HG03354 (cell line): ENCODE measurements at regions not wholly inside any gene's neighbourhood (a gene's known extent, or its start where the extent isn't known, plus 50 kb on each side); places are given as distances from the start of the nearest gene placed in this dataset.

Experiments used
- ATAC-seq: cut with Tn5 transposase; IDR thresholded peaks from one replicate; pipeline ENCODE4 v1.9.1; 2021; ENCODE audit warnings: mild to moderate bottlenecking; ENCODE audit not compliant: unreplicated experiment, poor library complexity, severe bottlenecking

DNA sequence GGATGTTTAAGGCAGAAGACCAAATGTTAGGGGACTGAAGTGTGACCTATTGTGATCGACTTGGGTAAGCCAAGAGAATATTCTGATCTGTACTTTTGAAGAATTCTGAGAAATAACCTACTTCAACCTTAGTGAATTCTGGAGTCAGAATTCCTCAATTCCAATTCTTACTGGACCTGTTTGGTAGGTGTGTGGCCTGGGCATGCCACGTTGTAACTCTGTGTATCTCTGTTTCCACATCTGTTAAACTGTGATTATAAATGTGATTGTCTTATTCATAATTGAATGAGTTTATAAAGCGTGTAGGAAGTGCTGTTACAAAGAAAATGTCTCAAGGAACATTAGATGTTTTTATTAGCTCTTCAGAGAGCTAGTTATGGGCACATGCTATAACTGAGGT lies 64.5 kb downstream of the TUSC1 start:
- ATAC-seq, result no peak

DNA sequence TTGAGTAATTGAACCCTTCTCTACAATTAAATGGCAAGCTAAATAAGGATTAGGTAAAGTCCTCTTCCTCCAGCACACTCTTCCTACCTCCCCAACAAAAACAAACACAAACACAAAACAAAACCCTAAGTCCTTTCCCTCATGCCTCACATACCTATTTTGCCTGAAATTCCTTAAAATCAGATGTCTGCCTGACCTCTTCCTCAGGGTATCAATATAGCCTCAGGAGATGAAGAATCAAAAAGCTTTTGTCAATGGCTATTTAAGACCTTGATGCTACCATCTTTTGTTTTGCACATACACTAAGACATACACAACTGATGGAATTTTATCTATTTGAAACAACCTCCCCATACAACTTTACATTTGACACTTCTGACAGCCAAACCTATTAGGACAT lies 75.1 kb downstream of the TUSC1 start:
- no peak for ATAC-seq

DNA sequence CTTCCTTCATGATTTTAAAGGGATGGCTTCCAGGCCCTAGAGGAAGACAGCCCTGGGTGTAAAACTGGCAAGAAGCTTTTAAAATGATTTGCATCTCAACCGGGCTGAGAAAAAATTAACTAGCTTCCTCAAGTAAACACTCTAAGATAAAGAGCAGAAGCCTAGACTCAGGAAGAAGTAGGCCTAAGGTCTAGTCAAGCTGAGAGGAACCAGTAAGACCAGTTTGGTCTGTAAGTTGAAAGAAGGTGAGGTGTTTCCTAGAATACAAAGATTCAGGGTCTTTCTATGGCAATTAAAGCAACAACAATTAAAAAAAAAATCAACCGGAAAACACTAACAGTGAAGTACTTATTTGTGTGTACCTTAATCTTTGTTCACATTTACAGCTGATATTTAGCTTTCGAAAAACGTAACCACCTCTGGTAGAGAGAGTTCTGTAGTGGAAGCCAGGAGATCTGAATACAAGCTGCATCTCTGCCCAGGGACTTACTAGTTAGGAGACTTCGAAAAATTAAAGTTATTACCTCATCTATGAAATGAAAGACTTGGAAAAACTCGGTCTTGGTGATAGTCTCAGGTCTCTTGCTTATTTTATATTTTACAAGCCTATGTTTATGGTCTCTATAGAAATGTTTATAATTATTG lies 75.7 kb downstream of the TUSC1 start:
- ATAC-seq, result no peak

DNA sequence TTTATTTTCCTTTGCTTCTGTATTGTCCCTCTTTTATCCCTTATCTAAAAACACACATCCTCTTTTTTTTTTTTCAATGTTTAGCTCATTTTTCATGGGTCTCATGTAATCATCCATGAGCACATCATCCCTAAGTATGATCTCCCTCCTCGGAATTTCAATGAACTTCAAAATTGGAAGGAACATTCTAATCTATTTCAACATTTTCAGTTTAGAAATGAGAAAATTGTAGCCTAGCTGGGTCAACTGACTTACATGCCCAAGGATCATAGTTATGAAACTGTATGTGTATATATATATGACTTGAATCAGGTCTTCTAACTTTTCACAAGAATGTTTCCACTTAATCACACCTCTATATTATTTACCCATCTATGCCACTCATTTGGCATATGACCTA lies 77.7 kb downstream of the TUSC1 start:
- no peak for ATAC-seq

DNA sequence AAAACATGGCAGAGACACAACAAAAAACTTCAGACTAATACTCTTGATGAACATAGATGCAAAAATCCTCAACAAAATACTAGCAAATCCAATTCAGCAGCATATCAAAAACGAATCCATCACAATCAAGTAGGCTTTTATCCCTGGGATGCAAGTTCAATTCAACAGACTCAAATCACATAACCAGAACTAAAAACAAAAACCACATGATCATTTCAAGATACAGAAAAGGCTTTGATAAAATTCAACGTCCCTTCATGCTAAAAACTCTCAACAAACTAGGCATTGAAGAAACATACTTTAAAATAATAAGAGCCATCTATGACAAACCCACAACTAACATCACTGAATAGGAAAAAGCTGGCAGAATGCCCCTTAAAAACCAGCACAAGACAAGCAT lies 93.6 kb downstream of the TUSC1 start:
- ATAC-seq, result no peak

DNA sequence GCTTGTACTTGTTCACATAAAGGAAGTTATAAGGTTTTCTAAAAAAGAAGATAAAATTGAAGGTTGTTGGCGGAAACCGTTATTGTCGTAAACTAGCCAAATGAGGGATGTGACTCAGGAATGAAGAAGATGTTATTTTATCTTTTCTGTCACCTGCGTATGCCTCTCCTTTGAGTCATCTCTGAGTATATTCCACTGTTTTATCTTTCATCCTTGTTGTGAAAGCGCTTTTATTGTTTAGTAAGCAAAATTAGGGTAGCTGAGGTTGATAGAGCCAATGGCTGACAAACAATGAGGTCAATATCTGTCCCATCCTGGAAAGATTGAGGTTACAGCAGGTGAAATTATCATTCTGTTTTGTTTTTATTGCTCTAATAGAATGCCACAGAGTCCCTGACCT lies 105.0 kb downstream of the TUSC1 start:
- ATAC-seq, result no peak

DNA sequence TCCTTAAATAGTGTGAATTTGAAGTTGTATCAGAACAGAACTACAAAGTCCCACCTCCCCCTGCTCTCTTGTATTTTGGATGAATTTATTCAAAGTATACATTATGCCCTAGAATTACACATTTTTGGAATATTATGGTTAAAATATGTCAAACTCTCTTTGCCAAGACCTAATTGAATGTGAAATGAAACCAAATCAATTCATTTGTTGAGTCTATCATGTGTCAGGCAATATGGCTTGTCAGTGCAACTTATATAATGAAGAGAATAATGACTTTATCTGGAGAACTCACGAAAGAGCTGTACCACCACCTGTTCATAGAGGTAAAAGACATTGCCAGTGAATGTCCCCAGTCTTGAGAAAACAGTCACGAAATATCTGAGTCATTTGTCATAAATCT lies 106.8 kb downstream of the TUSC1 start:
- no peak for ATAC-seq

DNA sequence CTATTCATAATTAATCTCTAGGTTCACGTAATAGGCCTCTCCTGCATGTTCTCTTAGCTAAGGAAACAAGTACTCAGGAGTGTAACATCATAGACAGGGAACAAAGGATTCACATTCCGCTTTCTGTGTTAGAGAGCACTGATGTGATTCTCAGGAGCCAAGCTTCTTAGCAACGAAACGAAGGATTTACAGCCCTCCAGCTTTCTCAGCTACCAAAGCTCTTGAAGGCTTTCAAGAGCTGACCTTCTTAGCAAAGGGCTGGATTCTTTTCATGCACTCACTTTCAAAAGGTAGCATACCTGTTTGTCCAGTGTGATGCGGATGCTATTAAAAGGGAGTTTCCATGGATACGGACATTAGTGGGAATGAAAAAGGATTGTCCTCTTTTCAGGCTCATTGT lies 107.4 kb downstream of the TUSC1 start:
- ATAC-seq, result no peak

DNA sequence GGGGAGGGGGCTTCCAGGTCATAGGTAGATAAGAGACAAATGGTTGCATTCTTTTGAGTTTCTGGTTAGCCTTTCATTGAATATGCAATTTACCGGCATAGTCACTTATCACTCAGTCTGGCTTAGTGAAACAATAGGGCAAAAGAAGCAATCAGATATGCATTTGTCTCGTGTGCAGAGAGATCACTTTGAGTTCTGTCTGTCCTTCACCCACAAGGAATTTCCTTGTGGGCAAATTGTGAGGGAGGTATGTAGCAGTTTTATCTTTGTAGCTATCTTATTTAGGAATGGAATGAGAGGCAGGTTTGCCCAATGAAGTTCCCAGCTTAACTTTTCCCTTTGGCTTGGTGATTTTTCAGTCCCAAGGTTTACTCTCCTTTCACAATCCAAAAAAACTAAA lies 116.1 kb downstream of the TUSC1 start:
- no peak for ATAC-seq

DNA sequence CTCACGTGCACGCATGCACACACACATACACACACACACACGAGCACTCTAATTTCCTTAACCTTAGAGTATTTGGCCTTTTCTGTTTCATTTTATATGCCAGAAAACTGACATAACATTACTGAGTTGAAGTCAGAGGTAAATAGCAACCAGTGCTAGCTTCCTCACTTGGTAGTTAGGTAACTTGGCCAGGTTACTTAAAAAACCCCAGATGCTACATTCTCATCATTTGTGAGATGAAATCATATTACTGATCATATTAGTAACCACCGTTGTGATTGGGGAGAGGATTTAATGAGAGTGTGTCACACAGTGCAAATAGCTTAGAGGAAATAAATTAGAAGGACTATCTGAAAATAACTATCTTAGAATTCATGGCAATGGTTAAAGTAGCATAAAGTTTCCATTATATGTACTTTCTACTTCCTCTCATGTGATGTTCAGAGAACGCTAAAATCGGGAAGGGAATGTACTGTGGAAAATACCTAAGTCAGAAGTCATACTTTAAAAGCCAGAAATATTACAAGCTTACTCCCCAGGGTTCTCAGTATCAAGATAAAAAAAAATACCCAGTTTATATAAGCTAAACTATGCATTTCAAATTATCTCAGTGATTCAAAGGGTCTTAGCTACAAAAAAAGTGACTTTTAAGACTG lies 120.5 kb downstream of the TUSC1 start:
- ATAC-seq, result no peak

DNA sequence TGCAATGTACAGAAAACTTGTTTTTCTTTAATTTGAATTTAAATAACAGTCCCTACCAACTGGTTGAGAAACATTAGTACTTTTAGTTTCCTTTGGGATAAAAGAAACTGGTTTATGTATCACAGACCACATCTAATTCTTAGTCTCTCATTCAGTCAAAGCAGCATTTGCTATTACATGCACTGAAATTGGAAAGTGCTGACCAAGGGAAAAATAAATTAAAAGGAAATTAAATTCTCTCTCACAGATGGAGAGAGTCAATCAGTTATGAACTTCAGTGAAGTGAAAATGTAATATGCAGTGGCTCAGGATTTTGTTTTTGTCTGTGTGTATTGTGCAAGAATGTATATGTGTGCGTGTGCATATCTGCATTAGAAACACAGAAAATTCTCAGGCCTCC lies 121.7 kb downstream of the TUSC1 start:
- ATAC-seq, result no peak

DNA sequence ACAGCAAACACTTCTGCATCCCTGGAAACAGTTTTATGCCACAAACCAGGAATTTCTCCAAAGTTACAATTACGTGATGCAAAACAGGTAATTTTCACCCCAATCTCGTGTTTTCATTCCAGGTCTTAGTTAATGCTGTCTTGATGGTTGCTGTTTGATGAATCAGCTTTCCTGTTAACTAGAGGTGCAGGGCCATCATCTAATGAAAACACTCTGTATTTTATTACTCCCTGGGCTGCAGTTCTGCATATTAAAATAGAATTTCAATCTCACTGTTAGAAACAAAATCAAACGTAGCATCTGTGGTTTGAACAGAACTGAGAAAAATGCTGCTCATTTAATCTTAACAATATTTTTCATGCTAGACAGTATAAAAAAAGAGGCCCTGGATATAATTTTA lies 129.4 kb downstream of the TUSC1 start:
- no peak for ATAC-seq

DNA sequence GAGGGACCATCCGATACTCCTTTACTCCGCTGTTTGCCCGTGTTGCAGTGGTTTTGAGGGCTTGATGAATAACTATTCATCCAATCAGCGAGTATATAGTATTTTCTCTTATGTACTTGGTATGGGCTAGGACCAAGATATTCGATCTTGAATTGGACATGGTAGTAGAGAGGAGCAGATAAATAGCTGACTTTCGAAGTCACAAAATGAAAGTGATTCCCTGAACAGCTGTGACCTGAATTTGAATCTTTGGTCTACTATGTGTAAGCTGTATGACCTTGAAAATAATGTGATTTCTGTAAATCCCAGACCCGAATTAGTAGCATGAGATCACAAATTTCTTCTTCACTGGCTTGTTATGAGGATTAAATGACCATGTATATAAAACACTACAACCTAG lies 134.4 kb downstream of the TUSC1 start:
- no peak for ATAC-seq

DNA sequence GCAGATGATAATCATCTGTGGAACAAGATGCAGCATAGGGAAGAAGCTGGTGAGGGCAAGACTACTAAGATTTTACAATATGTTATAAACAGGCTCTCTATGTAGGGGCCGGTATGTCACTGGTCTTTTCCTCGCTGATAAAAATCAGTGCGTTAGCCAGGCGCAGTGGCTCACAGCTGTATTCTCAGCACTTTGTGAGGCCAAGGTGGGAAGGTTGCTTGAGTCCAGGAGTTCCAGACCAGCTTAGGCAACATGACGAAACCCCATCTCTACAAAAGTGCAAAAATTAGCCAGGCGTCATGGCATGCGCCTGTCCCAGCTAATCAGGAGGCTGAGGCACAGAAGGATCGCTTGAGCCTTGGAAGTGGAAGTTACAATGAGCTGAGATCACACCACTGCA lies 135.9 kb downstream of the TUSC1 start:
- ATAC-seq, result no peak

DNA sequence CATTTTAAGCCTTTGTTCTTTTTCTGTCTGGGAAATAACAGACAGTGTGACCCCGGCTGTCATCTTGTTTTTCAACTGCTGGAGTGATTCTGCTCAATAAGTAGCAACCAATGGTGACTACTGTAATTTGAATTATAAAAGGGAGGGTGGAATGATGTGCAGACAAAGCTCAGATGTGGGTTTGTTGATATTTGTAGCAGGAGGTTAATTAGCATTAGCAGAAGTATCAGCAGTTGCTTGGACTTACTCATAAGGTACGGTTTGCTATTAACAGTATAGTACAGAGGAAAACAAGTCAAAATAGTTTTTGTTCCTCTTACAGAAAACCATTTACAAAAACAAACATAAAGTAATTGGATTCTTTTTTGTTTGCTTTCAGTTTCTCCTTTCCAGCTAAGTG lies 140.4 kb downstream of the TUSC1 start:
- no peak for ATAC-seq

DNA sequence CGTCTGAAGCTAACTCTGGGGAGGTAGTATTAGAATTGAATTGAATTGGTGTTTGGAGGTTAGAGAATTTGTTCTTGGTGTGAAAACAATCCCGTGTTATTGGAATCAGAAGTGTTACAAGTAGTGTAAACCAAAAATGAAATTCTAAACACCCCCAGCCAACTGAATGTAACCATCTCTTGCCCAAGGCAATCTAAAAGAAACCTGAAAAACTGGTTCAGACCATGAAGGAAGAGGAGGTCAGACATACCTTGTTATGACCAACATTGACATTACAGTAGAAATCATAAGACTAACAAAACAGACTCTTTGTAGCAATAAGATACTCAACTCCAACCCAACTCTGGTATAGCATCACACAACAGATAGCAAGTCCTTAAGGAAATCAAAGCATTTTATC lies 159.0 kb downstream of the TUSC1 start:
- ATAC-seq, result no peak

DNA sequence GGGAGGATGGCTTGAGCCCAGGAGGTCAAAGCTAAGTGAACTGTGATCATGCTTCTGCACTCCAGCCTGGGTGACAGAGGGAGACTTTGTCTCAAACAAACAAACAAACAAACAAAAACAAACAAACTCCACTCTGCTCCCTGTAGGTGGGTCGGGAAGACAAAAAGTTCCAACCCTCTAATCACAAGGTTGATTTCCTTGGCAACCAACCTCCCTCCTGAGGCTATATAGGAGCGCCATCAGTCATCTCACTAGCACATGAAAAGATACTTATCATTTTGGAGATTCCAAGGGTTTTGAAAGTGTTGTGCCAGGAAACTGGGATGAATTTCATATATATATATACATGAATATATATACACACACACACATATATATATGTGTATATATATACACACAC lies 160.5 kb downstream of the TUSC1 start:
- ATAC-seq, result no peak

DNA sequence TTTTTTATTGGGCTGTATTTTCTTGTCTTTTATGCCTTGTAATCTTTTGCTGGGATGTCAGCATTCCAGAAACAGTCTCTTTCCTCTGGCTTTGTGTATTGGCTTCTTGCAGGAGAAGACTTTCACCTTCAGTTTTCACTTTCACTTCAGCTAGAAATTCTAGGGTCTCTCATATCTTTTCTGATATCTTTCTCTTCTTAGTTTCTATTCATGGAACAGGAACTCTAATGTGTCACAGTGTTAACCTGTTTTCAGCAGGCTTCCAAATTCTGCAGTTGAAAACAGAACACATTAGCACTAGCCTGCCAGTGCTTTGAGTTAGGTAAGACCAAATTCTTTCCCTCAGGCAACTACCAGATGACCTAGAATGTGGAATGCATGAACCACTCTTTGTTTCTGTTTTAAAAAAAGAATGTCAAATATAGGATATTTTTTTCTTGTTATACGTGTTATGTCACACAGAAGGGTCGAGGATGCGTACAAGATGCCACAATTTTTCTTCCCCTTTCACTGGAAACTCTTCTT lies 164.7 kb downstream of the TUSC1 start:
- no peak for ATAC-seq

DNA sequence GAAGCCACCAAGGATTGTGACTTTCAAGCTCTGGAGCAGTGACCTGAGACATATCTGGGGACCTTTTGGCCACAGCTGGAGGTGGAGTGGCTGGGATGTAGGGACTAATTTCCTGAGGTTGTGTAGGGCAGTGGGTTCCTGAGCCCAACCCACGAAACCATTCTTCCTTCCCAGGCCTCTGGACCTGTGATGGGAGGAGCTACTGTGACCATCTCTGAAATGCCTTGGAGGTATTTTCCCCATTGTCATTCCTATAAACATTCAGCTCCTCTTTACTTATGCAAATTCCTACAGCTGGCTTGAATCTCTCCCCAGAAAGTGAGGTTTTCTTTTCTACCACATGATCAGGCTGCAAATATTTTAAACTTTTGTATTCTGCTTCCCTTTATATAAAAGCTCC lies 172.6 kb downstream of the TUSC1 start:
- no peak for ATAC-seq

DNA sequence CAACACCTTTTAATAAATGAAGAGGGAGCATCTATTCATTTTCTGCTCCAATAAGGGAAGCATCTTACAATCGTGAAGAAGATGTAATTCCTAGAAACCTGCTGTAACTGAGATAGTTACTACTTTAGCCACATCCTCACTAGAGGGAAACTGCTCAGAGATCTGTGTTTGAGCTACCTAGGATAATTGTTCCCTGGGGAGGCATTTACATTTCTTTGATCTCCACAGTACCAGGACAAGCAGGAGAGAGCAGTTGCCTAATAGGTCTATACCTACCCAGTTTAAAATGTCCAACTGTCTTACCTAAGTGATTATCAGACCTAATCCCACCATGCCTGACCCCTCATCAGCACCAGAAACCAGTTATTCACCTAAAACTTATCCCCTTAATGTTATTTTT lies 196.9 kb downstream of the TUSC1 start:
- no peak for ATAC-seq

DNA sequence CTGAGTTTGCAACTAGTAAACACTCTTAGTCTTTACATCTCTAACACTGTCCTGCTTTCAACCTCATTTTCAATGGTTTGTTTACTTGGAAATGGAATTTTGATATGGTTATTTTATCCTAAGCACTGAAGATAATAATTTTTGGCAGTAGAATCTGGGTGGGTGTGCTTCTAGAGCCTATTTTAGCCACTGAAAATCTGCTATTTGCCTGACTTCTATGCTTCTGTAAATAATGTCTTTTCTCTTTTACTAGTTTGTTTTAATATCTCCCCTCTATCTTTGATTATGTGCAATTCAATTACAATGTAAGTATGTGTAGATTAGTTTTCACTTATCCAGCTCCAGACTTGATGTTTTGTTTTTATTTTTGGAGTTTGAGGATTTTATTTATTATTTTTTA lies 197.5 kb downstream of the TUSC1 start:
- no peak for ATAC-seq

DNA sequence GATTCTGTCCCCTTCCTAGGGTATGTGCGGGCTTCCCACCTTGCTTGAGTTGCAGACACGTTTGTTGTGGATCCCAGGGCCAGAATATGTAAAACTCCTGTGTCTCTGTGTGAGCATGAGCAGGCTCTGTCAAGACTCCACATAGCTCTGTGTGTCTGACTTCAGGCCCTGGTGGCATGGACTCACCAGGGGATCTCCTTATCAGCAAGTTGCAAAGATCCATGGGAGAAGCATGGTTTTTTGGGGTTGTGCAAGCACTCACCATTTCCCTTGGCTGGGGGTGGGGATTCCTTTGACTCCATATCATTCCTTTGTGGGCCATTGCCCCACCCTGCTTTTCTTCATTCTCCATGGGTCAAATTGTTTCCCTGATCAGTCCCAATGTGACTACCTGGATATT lies 205.6 kb downstream of the TUSC1 start:
- no peak for ATAC-seq
